Tibial nerve (tissue), 4 donors: ENCODE measurements at regions not wholly inside any gene's neighbourhood (a gene's known extent, or its start where the extent isn't known, plus 50 kb on each side); places are given as distances from the start of the nearest gene placed in this dataset.

ENCODE experiments used
- CTCF ChIP-seq, 5 experiments: fragments of 200-600 bp in 3 of 5; fragments of 450-650 bp in 2 of 5; sonication (generic) in 3 of 5; IDR thresholded peaks; one replicate each; pipeline ENCODE4 v1.5.1; 2016 to 2019; ENCODE audit warnings: antibody characterized with exemption in 5 of 5, mild to moderate bottlenecking in 3 of 5, moderate library complexity in 2 of 5
- EP300 ChIP-seq, 2 donors: sonication (generic); formaldehyde crosslinking; IDR thresholded peaks; one replicate each; pipeline ENCODE4 v1.6.1; 2017; ENCODE audit warnings: antibody characterized with exemption in 2 of 2, mild to moderate bottlenecking in 1 of 2

DNA sequence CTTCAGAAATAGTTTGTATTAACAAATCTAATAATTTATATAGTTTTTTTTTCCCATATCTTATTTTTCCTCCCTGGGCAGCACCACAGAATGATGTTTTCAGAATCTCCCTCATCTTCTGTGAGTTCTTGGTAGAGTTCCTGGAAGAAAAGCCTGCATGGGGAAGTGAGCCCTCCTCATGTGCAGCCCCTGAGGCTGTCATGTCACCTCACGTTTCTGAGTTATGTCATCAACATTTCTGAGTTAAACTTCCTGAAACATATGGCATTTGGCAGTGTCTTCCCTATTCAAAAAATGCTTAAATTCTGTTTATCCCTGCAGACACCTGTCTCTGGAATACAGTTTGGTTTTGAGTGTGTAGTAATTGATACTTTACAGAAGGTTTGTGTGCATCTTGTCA lies 979.0 kb downstream of the TMEM121 start:
- TF ChIP-seq CTCF (IDR thresholded peaks at IDR 0.05) = no peak
- no peak for TF ChIP-seq EP300 (IDR thresholded peaks at IDR 0.05)
